ENCODE measurements at regions not wholly inside any gene's neighbourhood (a gene's known extent, or its start where the extent isn't known, plus 50 kb on each side); places are given as distances from the start of the nearest gene placed in this dataset.

GRCh38 chr4:156595041-156595440 is 376.6 kb downstream of the PDGFC start:
- DNase-seq (ENCODE audit: low read depth in 2 of 2), result no peak

- DNase-seq (ENCODE audit: low read depth in 2 of 2), result no peak
These were observed 377.0 kb downstream of the PDGFC start for GRCh38 chr4:156594624-156595023.

- no peak for DNase-seq (ENCODE audit: low read depth in 2 of 2)
These were observed 378.1 kb downstream of the PDGFC start for GRCh38 chr4:156593464-156593863.

- DNase-seq (ENCODE audit: low read depth in 2 of 2), result no peak
These were observed 379.9 kb downstream of the PDGFC start for GRCh38 chr4:156591679-156592078.

- DNase-seq (ENCODE audit: low read depth in 2 of 2), result no peak
These were observed 387.5 kb downstream of the PDGFC start for GRCh38 chr4:156584100-156584499.

GRCh38 chr4:156583265-156583664 is 388.3 kb downstream of the PDGFC start:
- no peak for DNase-seq (ENCODE audit: low read depth in 2 of 2)

- DNase-seq (ENCODE audit: low read depth in 2 of 2), result no peak
These were observed 390.1 kb downstream of the PDGFC start for GRCh38 chr4:156581282-156582063.

- no peak for DNase-seq (ENCODE audit: low read depth in 2 of 2)
These were observed 392.9 kb downstream of the PDGFC start for GRCh38 chr4:156578713-156579112.

GRCh38 chr4:156578005-156578404 is 393.6 kb downstream of the PDGFC start:
- no peak for DNase-seq (ENCODE audit: low read depth in 2 of 2)

- DNase-seq (ENCODE audit: low read depth in 2 of 2), result peak in 1 of 2 experiments; percentile 27
These were observed 394.7 kb downstream of the PDGFC start for GRCh38 chr4:156576946-156577345.

- no peak for DNase-seq (ENCODE audit: low read depth in 2 of 2)
These were observed 396.0 kb downstream of the PDGFC start for GRCh38 chr4:156575430-156576073.

- DNase-seq (ENCODE audit: low read depth in 2 of 2), result no peak
These were observed 400.5 kb downstream of the PDGFC start for GRCh38 chr4:156571146-156571545.

GRCh38 chr4:156569535-156569934 is 402.1 kb downstream of the PDGFC start:
- no peak for DNase-seq (ENCODE audit: low read depth in 2 of 2)

- no peak for DNase-seq (ENCODE audit: low read depth in 2 of 2)
These were observed 403.1 kb downstream of the PDGFC start for GRCh38 chr4:156568484-156568883.

GRCh38 chr4:156568041-156568440 is 403.6 kb downstream of the PDGFC start:
- peak in 1 of 2 experiments; percentile 36 for DNase-seq (ENCODE audit: low read depth in 2 of 2)

- no peak for DNase-seq (ENCODE audit: low read depth in 2 of 2)
These were observed 410.9 kb downstream of the PDGFC start for GRCh38 chr4:156560701-156561100.

- no peak for DNase-seq (ENCODE audit: low read depth in 2 of 2)
These were observed 412.3 kb downstream of the PDGFC start for GRCh38 chr4:156559346-156559745.

- DNase-seq (ENCODE audit: low read depth in 2 of 2), result no peak
These were observed 413.1 kb downstream of the PDGFC start for GRCh38 chr4:156558373-156559025.

GRCh38 chr4:156557920-156558319 is 413.7 kb downstream of the PDGFC start:
- no peak for DNase-seq (ENCODE audit: low read depth in 2 of 2)

GRCh38 chr4:156556336-156556735 is 415.3 kb downstream of the PDGFC start:
- DNase-seq (ENCODE audit: low read depth in 2 of 2), result no peak

- no peak for DNase-seq (ENCODE audit: low read depth in 2 of 2)
These were observed 417.9 kb downstream of the PDGFC start for GRCh38 chr4:156553659-156554058.

- DNase-seq (ENCODE audit: low read depth in 2 of 2), result no peak
These were observed 423.7 kb downstream of the PDGFC start for GRCh38 chr4:156547891-156548290.

- DNase-seq (ENCODE audit: low read depth in 2 of 2), result peak; percentile 87 to 89
These were observed 424.2 kb downstream of the PDGFC start for GRCh38 chr4:156547439-156547838.
